GM21367 (cell line): ENCODE measurements at regions not wholly inside any gene's neighbourhood (a gene's known extent, or its start where the extent isn't known, plus 50 kb on each side); places are given as distances from the start of the nearest gene placed in this dataset.
A peak's percentile ranks its signal among the peaks of the same experiment; 100 is the strongest.

Experiments used
- ATAC-seq: cut with Tn5 transposase; IDR thresholded peaks from one replicate; pipeline ENCODE4 v1.9.1; 2021; ENCODE audit not compliant: unreplicated experiment

- no peak for ATAC-seq
These were observed 174.7 kb downstream of the LPIN1 start for GRCh38 chr2:11920993-11921583.

GRCh38 chr2:11922294-11922693 is 175.9 kb downstream of the LPIN1 start:
- no peak for ATAC-seq

DNA sequence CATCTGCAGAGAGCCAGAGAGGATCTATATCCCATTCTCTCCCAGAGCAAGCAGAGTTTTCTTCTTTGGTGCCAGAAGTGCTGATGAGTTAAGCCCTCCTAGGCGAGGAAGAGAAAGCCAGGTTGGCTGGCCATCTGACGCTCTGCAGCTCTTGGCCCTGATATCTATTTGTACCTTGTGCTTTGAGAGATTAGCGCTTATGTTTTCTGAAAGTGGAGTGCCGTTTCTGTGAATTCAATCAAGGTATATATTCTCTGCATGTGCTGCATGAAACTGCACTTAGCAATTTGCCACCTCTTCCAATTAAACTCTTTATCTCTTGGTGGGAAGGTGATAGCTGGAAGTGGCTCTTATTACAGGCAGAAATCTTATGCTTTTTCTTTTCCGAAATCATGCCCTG is 177.5 kb downstream of the LPIN1 start:
- ATAC-seq: no peak

DNA sequence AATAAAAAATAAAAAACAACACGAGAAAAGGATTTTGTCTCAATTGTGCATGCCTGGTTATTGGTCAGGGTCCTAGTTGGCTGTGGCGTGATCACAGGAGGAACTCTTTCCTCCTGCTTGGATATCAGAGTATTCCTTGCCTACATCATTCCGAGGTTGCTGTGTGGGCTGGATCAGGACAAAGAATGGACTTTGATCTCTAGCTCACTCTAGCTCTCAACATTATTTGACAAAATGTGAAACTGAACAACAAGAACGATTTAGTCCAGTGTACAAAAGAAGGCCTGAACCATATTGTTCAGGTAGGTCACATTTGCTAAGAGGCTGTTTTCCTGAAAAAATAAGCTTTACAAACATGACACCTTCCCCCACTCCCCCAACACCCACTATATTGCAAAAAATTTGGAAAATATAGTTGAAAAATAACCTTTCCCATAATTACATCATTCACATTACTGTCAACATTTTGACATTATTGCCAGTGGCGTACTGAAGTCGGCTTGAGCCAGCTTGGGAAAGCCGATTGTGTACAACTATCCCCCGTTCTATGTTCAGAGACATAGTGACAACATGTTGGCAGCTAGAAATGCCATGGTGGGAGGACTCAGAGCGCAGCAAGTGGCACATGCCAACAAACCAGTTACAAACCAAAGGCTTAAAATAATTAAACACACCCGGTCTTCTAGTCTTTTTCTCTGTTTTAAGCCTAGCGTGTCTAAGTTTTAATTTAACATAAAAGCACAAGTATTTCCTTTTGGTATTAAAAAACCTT is 179.0 kb downstream of the LPIN1 start:
- no peak for ATAC-seq

GRCh38 chr2:11930211-11930761 is 183.9 kb downstream of the LPIN1 start:
- ATAC-seq: no peak

DNA sequence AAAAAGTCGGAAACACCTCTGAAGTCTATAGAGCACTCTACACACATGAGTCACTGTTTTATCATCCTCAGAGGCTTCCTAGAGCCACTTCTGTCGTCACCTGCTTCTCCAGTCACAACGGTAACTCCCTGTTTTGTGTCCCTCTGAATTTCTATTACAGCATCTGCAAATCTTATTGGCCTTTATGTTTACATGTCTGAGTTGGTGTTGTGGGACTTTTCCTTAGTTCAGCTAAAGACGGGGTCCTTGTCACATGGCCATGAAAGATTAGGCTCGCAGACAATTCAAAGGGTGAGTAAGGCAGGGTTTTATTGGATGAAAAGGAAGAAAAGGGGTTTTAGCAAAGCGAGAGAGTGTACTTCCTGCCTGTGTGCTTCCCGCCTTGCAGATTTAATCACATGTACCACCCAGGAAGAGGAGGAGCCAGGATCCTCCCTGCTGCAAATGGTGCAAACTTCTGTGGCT is 185.6 kb downstream of the LPIN1 start:
- no peak for ATAC-seq

- no peak for ATAC-seq
These were observed 186.5 kb downstream of the LPIN1 start for GRCh38 chr2:11932962-11933361.

- ATAC-seq: peak; percentile 67
These were observed 187.4 kb downstream of the LPIN1 start for GRCh38 chr2:11933854-11934253.

DNA sequence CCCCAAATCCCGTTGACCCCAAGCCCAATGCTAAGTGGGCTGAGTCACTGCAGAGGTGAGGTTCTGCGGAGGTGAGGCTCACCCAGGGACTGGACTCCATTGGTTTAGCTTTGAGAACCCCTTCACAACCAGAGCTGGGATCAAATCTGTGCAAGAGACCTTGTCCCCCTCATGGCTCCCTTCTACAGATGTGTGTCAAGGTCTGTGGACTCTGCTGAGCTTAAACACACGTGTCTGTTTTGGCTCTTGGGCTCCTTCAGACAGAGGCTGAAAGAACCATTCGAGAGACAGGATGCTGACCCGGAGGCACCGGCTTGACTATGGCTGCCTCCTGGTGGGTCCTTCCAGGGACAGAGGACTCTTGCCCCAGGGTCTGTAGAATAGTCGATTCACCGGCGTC is 190.3 kb downstream of the LPIN1 start:
- ATAC-seq: no peak

GRCh38 chr2:11938196-11938595 is 191.8 kb downstream of the LPIN1 start:
- no peak for ATAC-seq

GRCh38 chr2:11939523-11939922 is 193.1 kb downstream of the LPIN1 start:
- no peak for ATAC-seq

GRCh38 chr2:11940121-11940743 is 193.8 kb downstream of the LPIN1 start:
- no peak for ATAC-seq

DNA sequence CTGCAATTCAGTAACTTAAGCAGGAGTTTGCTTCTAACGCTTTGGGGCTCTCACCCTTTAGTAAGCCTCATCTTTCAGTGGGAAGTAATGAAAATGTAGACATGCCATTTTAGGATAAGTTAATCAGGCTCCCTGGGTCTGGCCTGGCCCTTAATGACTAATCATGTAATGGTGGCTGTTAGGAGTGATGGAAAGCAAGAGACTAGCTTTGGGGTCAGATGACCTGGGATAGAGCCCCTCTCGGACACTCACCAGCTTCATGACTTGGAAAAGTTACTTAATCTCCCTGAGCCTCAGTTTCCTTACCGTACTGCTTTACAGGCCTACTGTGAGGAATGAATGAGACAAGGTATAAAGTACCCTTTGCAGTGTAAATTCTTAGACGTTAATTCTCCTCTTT is 194.4 kb downstream of the LPIN1 start:
- no peak for ATAC-seq

DNA sequence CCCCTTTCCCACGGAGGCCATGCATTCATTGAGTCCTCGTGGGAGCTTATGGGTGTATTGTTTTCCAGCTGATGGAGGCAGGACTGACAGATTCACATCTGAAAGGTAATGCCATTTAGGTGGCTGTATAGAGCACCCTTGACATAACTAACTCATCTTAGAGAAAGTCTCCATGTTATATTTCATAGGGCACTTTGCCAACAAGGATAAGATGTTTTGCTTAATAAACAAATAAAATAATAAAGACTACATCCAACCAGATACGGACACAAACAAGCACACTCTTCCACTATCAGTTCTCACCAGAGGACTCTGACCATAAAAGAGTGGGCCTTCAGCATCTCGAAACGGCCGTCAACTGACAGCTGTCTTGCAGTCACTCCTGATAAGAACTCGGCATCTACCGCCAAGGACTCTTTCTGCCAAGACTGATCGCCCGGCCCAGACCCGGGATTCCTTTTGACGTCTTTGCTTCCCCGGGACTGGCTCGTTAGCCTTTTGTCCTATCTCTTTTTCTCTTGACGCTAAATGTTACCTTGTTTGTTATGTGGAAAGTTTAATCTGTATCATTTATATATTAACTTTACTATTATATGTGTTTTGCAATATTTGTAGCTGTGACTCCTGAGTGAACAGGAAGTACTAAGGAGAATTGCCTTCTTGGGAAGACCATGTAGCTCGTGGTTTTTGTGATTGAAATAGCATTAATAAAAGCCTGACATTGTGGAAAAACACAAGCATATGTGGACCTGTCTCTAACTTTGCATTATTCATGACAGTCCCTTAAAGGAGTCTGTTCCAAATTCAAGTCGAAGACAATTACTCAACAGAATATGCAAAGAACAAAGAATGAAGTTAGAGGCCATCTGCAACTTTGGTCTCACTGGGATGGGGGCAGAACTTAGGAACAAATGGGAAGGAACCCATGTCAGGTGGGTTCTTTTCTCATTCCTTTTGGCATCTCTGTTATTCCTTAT is 195.1 kb downstream of the LPIN1 start:
- ATAC-seq: no peak

DNA sequence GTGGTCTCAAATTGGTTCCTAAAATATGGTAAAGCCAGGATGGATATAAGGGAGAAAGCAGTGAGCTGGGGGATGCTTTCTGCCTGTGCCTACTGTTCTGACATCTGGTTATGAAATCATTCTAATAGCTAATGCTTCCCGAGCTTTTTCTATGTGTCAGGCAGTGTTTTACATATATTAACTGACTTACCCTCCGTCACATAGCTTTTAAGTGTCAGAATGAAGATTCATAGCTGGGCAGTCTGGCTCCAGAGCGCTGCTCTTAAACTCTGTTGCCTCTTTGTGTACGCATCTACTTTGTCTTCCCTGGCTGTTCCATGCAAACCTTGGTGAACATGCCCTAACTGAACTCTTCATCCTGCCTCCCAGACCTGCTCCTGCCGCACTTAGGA is 195.7 kb downstream of the LPIN1 start:
- no peak for ATAC-seq

DNA sequence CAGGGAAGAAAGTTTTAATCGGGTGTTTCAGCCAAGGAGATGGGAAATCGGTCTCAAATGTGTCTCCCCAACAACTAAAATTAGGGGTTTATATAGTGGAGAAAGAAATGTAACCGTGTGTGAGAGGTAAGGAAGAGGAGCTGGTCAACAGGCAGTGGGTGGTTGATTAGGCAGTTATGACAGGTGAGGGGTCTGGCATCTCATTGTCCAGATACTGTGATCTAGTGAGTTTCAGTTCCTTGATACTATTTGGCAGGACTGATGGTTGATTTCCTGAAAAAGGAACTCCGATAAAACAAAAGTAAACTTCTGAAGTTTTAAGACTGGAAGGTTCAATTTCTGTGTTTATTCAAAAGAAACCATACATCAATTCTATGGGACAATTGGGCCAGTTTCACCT is 197.9 kb downstream of the LPIN1 start:
- no peak for ATAC-seq

DNA sequence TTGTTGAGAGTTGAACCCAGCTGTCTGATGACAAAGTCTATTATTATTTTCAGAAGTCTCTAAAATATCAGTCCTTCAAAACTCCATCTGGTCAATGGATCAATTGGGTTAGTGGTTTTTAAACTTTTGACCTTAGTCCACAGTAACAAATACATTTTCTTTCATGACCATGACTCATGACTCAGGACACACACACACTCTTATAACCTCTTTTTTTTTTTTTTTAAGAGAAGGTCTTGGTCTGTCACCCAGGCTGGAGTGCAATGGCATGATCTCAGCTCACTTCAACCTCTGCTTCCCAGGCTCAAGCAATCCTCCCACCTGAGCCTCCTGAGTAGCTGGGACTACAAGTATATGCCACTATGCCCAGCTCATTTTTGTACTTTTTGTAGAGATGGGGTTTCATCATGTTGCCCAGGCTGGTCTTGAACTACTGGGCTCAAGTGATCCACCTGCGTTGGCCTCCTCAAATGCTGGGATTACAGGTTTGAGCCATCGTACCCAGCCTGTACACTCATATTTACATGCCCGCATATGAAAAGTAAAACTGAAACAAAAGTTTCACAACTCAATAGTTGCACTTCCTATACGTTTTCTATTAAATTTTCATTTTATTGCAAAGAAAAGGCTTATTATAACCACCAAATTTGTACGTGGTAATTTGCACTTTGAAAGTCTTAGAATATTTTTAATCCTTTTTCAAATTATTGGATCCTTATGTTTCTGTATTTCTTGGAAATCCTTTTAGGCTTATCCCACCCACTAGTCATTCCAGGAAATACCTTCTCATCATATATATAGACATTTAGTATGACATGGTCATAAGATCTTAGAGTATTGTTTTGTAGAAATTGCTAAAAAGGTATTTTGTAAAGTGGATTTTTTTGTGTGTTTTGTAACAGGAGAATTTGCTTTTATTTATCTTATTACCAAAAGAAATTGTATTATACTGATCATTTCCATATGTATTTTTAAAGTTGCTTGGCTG is 199.0 kb downstream of the LPIN1 start:
- ATAC-seq: peak; percentile 90

DNA sequence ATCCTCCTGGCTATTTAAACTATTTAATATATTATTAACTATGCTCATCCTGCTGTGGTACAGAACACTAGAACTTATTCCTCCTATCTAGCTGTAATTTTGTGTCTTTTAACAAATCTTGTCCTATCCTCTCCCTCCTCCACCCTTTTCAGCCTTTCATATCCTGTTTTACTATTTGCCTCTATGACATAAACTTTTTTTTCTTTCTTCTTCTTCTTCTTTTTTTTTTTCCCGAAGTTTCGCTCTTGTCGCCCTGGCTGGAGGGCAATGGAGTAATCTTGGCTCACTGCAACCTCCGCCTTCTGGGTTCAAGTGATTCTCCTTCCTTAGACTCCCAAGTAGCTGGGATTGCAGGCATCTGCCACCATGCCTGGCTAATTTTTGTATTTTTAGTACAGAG is 201.5 kb downstream of the LPIN1 start:
- no peak for ATAC-seq

- no peak for ATAC-seq
These were observed 203.5 kb downstream of the LPIN1 start for GRCh38 chr2:11949732-11950523.
